ENCODE measurements at regions not wholly inside any gene's neighbourhood (a gene's known extent, or its start where the extent isn't known, plus 50 kb on each side); places are given as distances from the start of the nearest gene placed in this dataset.

- no peak for TF ChIP-seq CTCF (IDR thresholded peaks at IDR 0.05)
- TF ChIP-seq POLR2AphosphoS5 (IDR thresholded peaks at IDR 0.05) = no peak
- no peak for TF ChIP-seq POLR2A (IDR thresholded peaks at IDR 0.05)
Observed at GRCh38 chr1:30338765-30339164, 384.6 kb downstream of the MATN1 start.
